A673 (cell line): ENCODE measurements at regions not wholly inside any gene's neighbourhood (a gene's known extent, or its start where the extent isn't known, plus 50 kb on each side); places are given as distances from the start of the nearest gene placed in this dataset.

Experiments used
- EZH2 ChIP-seq: fragments of 200-600 bp; sonication (generic); IDR thresholded peaks from 2 replicates; pipeline ENCODE4 v1.6.1; 2017; ENCODE audit warnings: borderline replicate concordance, low read depth, mild to moderate bottlenecking, mixed read lengths, antibody characterized with exemption, low read length; ENCODE audit not compliant: poor library complexity, severe bottlenecking
- TF ChIP-seq, protein P1 (sequence below): fragments of 300-800, 200-600 bp; sonication (generic); conservative IDR thresholded peaks from 2 replicates; pipeline ENCODE4 v1.5.1; 2017; ENCODE audit warnings: low read depth, mild to moderate bottlenecking, antibody characterized with exemption, low read length, moderate library complexity, mixed read lengths

DNA sequence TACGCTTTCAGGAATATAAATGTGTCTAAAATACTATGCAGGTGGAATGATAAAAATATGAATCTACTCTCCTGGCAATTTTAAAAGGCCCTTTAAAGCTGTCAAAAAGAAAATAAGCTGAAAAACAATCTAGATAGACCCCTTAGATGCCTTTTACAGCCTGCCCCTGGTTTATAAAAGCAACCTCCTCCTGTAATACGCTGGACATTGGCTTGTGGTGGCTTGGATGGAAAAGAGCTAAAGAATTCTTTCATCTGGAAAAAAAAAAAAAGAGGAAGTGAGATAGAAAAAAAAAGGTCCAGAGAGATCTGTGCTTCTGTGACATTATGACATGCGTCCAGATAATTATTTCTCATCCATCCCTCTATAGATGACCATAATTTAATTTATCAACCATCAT lies 115.9 kb upstream of the NRSN1 start:
- TF ChIP-seq, protein P1, sequence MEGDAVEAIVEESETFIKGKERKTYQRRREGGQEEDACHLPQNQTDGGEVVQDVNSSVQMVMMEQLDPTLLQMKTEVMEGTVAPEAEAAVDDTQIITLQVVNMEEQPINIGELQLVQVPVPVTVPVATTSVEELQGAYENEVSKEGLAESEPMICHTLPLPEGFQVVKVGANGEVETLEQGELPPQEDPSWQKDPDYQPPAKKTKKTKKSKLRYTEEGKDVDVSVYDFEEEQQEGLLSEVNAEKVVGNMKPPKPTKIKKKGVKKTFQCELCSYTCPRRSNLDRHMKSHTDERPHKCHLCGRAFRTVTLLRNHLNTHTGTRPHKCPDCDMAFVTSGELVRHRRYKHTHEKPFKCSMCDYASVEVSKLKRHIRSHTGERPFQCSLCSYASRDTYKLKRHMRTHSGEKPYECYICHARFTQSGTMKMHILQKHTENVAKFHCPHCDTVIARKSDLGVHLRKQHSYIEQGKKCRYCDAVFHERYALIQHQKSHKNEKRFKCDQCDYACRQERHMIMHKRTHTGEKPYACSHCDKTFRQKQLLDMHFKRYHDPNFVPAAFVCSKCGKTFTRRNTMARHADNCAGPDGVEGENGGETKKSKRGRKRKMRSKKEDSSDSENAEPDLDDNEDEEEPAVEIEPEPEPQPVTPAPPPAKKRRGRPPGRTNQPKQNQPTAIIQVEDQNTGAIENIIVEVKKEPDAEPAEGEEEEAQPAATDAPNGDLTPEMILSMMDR: no peak
- TF ChIP-seq EZH2: no peak
